ENCODE measurements at regions not wholly inside any gene's neighbourhood (a gene's known extent, or its start where the extent isn't known, plus 50 kb on each side); places are given as distances from the start of the nearest gene placed in this dataset.

DNA sequence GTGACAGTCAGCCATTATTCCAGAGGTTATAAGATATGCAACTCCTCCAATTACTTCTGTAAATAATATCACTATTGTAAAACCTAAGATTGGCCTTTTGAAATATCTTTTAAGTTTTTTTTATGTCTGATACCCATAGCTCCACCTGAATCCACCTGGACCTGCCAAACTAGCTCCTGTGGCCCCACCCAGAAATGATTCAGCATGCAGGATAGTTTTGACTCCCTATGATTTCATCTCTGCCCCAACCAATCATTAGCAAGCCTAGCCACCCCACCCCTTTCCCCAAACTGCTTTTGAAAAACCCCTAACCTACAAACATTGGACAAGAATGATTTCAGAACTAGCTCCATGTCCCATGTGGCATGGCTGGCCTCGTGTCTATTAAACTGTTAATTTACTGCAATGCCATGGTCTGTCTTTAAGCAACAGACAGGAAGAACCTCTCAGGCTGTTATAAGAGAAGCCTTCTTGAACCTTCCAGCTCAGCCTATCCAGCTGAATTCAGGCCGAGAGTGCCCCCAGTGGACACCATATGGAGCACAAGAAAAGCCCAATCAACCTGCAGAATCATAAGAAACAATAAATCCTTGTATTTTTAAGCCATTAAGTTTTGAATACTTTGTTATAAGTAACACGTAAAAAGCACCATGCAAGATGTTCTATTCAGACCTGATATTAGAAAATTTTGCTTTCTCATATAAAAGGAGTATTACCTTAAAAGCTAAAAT is 263.0 kb upstream of the ZRANB2 start:
- TF ChIP-seq, protein P1, sequence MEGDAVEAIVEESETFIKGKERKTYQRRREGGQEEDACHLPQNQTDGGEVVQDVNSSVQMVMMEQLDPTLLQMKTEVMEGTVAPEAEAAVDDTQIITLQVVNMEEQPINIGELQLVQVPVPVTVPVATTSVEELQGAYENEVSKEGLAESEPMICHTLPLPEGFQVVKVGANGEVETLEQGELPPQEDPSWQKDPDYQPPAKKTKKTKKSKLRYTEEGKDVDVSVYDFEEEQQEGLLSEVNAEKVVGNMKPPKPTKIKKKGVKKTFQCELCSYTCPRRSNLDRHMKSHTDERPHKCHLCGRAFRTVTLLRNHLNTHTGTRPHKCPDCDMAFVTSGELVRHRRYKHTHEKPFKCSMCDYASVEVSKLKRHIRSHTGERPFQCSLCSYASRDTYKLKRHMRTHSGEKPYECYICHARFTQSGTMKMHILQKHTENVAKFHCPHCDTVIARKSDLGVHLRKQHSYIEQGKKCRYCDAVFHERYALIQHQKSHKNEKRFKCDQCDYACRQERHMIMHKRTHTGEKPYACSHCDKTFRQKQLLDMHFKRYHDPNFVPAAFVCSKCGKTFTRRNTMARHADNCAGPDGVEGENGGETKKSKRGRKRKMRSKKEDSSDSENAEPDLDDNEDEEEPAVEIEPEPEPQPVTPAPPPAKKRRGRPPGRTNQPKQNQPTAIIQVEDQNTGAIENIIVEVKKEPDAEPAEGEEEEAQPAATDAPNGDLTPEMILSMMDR (conservative IDR thresholded peaks at IDR 0.05; ENCODE audit: low read depth, low read length) = peak; percentile 53
- no peak for TF ChIP-seq EZH2 (IDR thresholded peaks at IDR 0.05; ENCODE audit: borderline replicate concordance, low read depth, low read length, poor library complexity, severe bottlenecking)

All from A673 (cell line).